NCI-H1436 treated with DMSO at 0.1 percent for 48 hours (cell line): ENCODE measurements at regions not wholly inside any gene's neighbourhood (a gene's known extent, or its start where the extent isn't known, plus 50 kb on each side); places are given as distances from the start of the nearest gene placed in this dataset.
"Not testable (repeated sequence)": the region's sequence is repeated elsewhere in the genome, so short reads cannot be mapped to it uniquely, and the experiment has no call there.

ENCODE experiments used
- DNase-seq: peaks from one replicate; lab custom pipeline; 2025; lab: John Stamatoyannopoulos, UW

- DNase-seq: no peak
Observed at GRCh38 chr6:170232186-170233002, 58.5 kb downstream of the DLL1 start.

- no peak for DNase-seq
Observed at GRCh38 chr6:170231293-170232185, 59.3 kb downstream of the DLL1 start.

GRCh38 chr6:170230520-170231292 lies 60.2 kb downstream of the DLL1 start:
- DNase-seq: no peak

DNA sequence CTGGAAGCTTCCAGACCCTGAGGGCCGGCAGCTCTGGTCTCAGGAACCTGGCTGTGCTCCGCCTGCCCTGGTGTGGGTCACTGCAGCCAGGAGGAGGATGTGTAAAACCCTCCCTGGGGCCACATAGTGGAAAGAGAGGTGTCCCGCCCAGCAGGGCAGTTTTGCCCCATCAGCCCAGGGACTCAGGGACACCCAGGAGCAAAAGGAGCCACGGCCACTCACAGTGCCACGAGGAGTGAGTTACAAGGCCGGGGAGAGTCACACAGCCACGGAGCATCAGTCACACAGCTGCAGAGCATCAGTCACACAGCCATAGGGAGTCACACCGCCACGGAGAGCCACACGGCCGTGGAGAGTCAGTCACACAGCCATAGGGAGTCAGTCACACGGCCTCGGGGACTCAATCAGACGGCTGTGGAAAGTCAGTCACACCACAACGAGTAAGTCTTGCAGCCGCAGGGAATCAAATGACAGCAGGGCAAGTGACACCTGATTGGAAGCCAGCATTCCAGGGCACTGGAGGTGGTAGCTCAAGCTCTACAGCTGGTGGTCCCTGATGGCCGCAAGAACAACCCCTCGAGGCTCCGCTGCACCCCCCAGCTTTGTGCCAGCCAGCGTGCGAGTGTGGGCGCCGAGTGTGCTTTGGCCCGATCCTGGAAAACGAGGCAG lies 60.9 kb downstream of the DLL1 start:
- DNase-seq: no peak

DNA sequence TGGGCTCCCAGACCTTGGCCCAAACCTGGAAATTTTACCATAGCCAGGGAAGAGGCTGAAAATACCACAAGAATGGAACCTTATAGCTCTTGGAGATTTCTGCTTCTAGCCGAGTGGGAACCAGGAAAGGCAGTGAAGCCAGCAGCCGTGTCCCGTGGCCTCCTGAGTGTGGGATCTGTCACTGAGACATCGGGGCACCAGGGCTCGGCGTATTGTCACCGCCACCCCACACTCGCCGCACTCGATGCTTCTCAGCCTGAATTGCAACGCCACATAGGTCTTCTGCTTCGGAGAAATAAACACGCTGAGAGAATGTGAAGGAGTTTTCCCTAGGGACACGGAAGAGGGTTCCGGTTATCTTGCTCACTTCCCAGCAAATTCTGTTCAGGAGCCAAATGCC lies 61.5 kb downstream of the DLL1 start:
- no peak for DNase-seq

DNA sequence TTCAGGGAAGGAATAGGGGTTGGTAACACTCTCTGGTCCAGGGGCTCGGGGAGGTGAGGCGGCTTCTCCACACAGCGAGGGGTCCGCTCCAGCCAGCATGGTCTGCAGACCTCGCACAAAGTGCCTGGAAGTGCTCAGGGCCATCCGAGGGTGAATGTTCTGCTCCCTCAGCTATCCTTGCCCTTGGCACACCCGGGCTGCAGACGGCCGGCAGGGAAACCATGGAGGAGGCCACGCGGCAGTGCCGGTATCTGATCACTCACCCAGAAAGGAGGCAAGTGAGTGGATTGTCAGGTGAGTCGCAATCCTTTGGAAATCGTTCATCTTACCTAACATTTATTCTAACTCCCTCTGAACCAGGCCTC lies 62.0 kb downstream of the DLL1 start:
- DNase-seq: no peak

DNA sequence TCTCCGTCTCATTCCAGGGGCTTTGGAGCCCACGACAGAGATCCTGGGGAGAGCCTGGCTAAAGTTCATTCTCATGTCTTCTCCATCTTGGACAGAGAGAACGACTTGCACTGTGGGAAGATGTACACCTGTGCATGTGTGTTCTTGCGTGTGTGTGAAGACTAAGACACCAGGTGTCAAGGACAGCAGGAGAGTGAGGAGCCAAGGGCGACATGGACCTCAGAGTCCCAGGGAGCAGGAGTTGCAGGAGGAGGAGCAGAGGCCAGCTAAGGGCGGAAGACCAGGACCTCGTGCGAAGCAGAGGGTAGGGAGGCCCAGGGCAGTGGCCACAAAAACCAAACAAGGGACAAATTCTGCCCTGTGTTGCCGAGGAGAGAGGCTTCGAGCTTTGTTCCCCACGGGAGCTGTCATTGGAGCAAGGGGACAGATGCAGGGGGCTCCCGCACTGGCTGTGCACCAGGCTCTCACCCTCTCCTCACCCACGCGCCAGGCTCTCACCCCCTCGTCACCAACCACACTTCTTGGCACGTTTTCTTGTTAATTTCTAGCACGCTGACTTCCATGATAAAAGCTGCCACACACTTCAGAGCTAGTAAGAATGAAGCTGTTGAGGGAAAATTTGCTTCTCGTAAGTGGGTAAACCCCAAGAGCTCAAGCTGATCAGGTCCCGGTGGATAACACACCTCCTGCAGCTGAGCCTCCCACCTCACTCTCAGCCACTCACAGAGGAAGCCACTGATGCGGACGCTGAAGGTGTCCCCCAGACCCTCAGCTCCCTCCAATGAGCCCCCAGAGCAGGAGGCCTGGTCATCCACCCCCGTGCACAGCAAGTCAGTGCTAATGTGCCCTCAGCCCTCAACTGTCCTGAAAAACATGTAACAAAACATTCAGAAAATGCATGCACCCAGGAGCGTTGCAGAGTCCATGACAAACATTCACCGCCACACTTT lies 62.6 kb downstream of the DLL1 start:
- no peak for DNase-seq

DNA sequence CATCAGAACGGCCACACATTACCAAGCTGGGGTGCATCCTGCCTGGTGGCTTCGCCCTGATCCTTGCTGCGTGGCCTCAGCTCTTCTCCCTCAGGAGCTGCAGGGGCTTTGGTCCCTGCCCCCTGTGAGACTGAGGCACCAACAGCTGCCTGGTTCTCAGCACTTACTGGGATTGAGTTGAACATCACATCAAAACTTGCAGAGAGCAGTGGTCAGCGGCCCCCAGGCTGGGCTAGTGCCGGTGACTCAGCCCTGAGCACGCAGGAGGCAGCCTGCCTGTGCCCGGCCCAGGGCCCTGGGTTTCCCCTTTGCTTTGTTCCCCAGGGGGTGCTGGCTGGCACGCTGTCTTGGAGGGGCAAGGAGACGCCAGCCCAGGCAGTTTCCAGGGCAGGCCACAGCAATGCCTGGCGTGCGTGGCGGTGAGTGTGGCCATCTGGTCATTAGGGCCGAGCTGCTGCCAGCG lies 63.3 kb downstream of the DLL1 start:
- DNase-seq: no peak

DNA sequence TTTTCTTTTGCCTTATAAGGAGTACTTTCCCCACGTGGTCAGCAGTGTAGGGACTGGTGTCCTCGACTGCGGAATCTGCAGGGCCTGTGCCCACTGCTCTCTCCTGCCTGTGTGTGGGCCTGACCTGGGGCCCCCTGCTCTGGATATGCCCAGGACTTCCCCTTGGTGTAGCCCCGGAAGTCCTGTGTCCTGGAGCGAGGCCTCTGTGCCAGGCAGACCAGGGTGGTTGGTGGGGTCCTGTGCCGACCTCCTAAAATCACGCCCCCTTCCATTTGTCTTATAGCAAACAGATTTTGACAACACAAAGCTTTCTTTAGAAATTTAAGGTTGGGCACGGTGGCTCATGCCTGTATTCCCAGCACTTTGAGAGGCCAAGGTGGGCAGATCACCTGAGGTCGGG lies 64.2 kb downstream of the DLL1 start:
- DNase-seq: no peak

DNA sequence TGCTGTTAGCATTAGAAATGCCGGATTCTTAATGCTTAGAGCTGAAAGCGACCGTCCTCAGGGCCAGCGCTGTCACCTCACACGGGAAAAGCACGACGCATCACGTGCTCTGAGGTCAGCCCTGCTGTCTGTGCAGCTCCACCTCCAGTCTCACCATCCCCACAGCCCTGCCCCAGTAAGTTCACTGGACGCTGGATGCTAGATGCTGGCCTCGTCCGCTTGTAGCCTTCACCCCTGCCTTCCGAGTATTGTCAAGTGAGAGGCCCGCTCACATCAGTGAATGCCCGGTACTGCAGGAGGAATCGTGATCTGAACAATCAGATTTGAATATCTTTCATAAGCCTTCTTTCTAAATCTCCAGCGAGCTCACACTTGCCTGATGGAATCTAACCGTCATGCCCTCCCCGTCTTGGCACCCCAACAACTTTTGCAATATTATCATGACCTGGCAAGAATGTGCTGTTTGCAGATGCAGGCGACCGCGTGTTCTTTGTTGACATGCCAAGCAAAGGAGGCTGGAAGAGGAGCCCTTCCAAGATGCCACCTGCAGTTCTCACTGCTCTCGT lies 64.9 kb downstream of the DLL1 start:
- no peak for DNase-seq

- no peak for DNase-seq
Observed at GRCh38 chr6:170224694-170225660, 65.9 kb downstream of the DLL1 start.

DNA sequence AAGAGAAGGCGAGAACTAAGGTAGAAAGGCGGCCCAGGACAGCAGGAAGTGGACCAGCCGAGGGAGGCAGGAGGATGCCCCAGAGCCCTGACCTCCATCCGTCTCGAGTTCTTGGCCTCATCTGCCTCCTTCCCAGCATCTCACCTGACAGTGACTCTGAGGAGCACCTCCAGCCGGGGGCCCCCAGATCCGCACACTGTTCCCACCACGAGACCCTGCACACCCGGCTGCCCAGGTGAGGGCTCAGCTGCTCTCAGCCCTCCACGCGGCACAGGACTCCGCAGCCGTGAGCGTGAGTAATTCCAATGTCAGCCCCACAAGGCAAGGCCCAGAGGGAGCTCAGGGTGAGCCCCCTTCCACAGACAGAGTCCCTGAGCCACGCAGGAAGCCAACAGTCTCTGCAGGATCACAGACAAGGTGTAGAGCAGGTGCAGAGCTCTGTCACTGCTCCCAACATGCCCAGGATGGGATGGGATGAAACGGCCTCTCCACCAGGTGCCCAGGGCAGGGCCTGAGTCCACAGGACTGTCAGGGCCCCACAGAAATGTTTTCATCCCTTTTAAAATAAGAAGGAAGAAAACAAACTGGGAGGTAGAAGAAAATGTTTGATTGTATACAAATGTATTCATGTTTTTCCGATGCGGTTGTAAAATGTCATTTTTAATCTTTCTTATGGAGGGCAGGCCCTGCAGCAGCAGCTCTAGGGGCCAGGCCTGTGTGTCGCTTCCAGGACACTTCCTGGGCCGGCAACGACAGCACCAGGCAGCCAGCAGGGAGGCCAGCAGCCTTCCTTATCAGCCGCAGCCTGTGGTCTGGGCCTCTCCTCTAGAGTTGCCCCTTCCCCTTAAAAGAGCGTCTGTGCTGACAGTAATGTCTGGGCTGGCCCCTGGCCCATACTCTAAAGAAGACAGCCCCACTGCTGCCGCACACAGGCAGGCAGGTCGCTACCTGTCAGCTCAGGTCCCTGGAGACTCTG lies 66.9 kb downstream of the DLL1 start:
- no peak for DNase-seq

- DNase-seq: no peak
Observed at GRCh38 chr6:170222498-170223471, 68.1 kb downstream of the DLL1 start.

- no peak for DNase-seq
Observed at GRCh38 chr6:170221753-170222400, 69.0 kb downstream of the DLL1 start.

GRCh38 chr6:170221052-170221752 lies 69.7 kb downstream of the DLL1 start:
- no peak for DNase-seq

- DNase-seq: not testable (repeated sequence)
Observed at GRCh38 chr6:170213637-170214018, 77.2 kb downstream of the DLL1 start.
